Testis (tissue), 2 donors: ENCODE measurements at regions not wholly inside any gene's neighbourhood (a gene's known extent, or its start where the extent isn't known, plus 50 kb on each side); places are given as distances from the start of the nearest gene placed in this dataset.

ENCODE experiments used
- DNase-seq: peaks from one replicate; pipeline ENCODE4 v3.0.0-alpha.2; 2019
- H3K27ac ChIP-seq, 2 donors: fragments of 200-600 bp; sonication (generic); one replicate each; pipeline ENCODE4 v1.5.1; 2019
- H3K27me3 ChIP-seq: fragments of 200-600 bp; sonication (generic); one replicate; pipeline ENCODE4 v1.5.1; 2019
- H3K36me3 ChIP-seq: fragments of 200-600 bp; sonication (generic); one replicate; pipeline ENCODE4 v1.5.1; 2017; ENCODE audit warnings: low read depth; ENCODE audit errors: missing control alignments
- H3K4me1 ChIP-seq: fragments of 200-600 bp; sonication (generic); one replicate; pipeline ENCODE4 v1.5.1; 2019
- H3K4me3 ChIP-seq, 2 donors: fragments of 200-600 bp; sonication (generic); one replicate each; pipeline ENCODE4 v1.5.1; 2017 to 2019
- H3K9me3 ChIP-seq: fragments of 200-600 bp; sonication (generic); one replicate; pipeline ENCODE4 v1.5.1; 2017
- POLR2A ChIP-seq: fragments of 450-650 bp; IDR thresholded peaks from one replicate; pipeline ENCODE4 v1.6.1; 2017; ENCODE audit warnings: antibody characterized with exemption, mild to moderate bottlenecking, moderate library complexity
- WGBS, 2 donors: methylation state at CpG; one replicate each; pipeline ENCODE4 v1.1.5; 2018; 5-methylcytosine and 5-hydroxymethylcytosine counted together
- intact Hi-C: fragments of 100-400 bp; cut with DNase I; formaldehyde crosslinking; loops from one replicate; pipeline ENCODE4 v1.15.1; 2023; ENCODE audit warnings: low total_unique reads
- TF ChIP-seq, protein P1 (sequence below), 3 experiments: fragments of 450-650 bp in 2 of 3; fragments of 200-600 bp in 1 of 3; sonication (generic) in 1 of 3; IDR thresholded peaks; one replicate each; pipeline ENCODE4 v1.5.1; 2016 to 2019; ENCODE audit warnings: antibody characterized with exemption in 3 of 3, mild to moderate bottlenecking in 2 of 3, moderate library complexity in 1 of 3

DNA sequence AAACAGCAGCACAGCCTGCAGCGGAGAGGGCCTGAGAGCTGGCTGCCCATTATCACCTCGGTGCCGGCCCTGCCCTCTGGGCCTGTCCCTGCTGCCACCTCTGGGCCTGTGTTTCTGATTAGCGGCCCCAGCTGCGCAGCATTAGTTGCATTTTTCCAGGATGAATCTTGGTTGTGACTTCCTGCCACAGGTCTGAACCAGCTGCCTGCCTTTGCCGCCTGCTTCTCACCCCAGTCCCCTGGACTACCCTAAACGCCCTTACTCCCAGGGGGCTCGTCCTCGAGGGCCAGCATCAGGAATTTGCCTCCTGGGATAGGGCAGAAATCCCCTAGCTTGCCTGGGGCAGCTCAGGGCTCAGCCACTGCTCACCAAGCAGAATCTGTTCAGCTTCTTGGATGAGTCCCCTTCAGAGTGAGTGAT lies 342.8 kb downstream of the DYSF start:
- no peak for DNase-seq
- intact Hi-C loops: loop anchor here (10.0 kb wide), 1 partner anchor 191 kb away; no protein-coding TSS in a partner anchor

DNA sequence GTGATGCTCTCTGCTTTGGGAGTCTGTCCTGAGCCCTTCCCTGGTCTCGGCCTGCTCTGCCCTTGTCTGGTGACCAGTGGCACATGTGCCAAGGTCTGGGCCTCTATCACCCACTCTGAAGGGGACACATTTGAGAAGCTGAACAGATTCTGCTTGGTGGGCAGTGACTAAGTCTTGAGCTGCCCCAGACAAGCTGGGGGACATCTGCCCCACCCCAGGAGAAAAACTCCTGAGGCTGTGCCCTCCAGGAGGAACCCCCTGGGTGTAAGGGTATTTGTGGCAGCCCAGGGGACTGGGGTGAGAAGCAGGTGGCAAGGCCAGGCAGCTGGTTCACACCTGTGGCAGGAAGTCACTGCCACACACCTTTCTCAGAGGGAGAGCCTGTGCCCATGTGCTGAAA lies 342.1 kb downstream of the DYSF start:
- intact Hi-C loops: loop anchor here (10.0 kb wide), 1 partner anchor 191 kb away; no protein-coding TSS in a partner anchor
- Histone ChIP-seq H3K4me1 (peaks cover 8% of the 10 kb centered on the region), H3K27me3 (no peaks in the 10 kb centered on the region), H3K36me3 (no peaks in the 10 kb centered on the region), H3K4me3 (no peak overlapping the region), H3K27ac (no peak overlapping the region), H3K9me3 (no peaks in the 10 kb centered on the region)
- DNase-seq: no peak
- TF ChIP-seq, protein P1, sequence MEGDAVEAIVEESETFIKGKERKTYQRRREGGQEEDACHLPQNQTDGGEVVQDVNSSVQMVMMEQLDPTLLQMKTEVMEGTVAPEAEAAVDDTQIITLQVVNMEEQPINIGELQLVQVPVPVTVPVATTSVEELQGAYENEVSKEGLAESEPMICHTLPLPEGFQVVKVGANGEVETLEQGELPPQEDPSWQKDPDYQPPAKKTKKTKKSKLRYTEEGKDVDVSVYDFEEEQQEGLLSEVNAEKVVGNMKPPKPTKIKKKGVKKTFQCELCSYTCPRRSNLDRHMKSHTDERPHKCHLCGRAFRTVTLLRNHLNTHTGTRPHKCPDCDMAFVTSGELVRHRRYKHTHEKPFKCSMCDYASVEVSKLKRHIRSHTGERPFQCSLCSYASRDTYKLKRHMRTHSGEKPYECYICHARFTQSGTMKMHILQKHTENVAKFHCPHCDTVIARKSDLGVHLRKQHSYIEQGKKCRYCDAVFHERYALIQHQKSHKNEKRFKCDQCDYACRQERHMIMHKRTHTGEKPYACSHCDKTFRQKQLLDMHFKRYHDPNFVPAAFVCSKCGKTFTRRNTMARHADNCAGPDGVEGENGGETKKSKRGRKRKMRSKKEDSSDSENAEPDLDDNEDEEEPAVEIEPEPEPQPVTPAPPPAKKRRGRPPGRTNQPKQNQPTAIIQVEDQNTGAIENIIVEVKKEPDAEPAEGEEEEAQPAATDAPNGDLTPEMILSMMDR (IDR thresholded peaks at IDR 0.05): no peak
- TF ChIP-seq POLR2A: no peak
- WGBS, 2 donors: 93% methylated on average over 1 of the region's 1 CpG; no CpG with 5 or more reads in 1 of the 2 donors

More for the DNA sequence above, 342.8 kb downstream of the DYSF start:
- WGBS, 2 donors: 72 to 85% methylated on average over 9 of the region's 9 CpGs
- TF ChIP-seq, protein P1 (IDR thresholded peaks at IDR 0.05): no peak
- TF ChIP-seq POLR2A: no peak
- Histone ChIP-seq H3K9me3 (no peaks in the 10 kb centered on the region), H3K4me3 (no peak overlapping the region), H3K36me3 (no peaks in the 10 kb centered on the region), H3K4me1 (peaks cover 8% of the 10 kb centered on the region), H3K27ac (no peak overlapping the region), H3K27me3 (no peaks in the 10 kb centered on the region)

DNA sequence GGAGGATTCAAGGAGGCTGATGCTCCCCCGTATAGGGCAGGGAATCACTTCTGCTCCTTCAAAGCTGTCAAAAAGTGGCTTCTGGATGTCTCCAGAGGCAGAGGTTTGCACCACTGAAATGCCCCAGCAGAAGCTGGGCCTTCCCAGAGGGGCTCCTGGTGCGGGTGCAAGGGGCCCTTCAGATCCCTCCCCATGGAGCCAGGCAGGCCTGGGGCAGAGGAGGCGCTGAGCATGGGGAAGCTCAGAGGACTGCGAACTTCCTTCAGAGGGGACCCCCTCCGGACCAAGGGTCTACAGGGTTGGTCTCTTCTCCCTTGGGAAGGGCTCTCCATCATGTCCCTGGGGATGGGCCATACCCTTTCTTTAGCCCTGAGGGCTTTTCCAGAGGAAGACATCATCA lies 341.2 kb downstream of the DYSF start:
- intact Hi-C loops: loop anchor here (10.0 kb wide), 1 partner anchor 190 kb away; no protein-coding TSS in a partner anchor
- H3K4me1 ChIP-seq: peaks cover 8% of the 10 kb centered on the region

DNA sequence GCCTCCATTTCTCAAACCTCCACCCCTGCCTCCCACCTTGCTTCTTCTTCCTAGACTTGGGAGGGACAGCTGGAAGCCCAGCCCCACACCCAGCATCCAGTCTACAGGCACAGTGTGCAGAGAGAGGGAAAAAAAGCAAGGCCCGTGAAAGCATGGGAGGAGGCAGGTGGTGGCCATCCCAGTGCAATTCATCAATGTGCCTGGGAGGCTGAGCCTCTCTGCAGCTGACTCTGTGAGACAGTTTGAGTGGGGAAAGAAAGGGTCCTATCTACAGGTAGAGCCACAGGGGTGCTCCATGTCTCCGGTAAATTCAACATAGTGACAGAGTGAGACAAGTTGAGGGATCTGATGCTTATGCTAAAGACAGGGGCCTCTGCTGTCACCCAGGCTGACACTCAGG lies 340.6 kb downstream of the DYSF start:
- no peak for TF ChIP-seq POLR2A
- TF ChIP-seq, protein P1 (IDR thresholded peaks at IDR 0.05): no peak

More for the DNA sequence above, 341.2 kb downstream of the DYSF start:
- no peak overlapping the region for H3K27ac ChIP-seq
- no peak for DNase-seq
- H3K27me3 ChIP-seq: no peaks in the 10 kb centered on the region
- no peak overlapping the region for H3K4me3 ChIP-seq
- TF ChIP-seq POLR2A: no peak
- TF ChIP-seq, protein P1 (IDR thresholded peaks at IDR 0.05): no peak
- WGBS, 2 donors: 90 to 94% methylated on average over 2 to 5 of the region's 5 CpGs
- no peaks in the 10 kb centered on the region for H3K36me3 ChIP-seq
- H3K9me3 ChIP-seq: no peaks in the 10 kb centered on the region

More for the DNA sequence above, 340.6 kb downstream of the DYSF start:
- no peaks in the 10 kb centered on the region for H3K9me3 ChIP-seq
- H3K4me1 ChIP-seq: peaks cover 8% of the 10 kb centered on the region
- DNase-seq: no peak
- no peak overlapping the region for H3K4me3 ChIP-seq
- no peaks in the 10 kb centered on the region for H3K27me3 ChIP-seq
- WGBS, 2 donors: 89 to 94% methylated on average over 2 of the region's 2 CpGs
- H3K36me3 ChIP-seq: no peaks in the 10 kb centered on the region
- intact Hi-C loops: loop anchor here (10.0 kb wide), 1 partner anchor 189 kb away; no protein-coding TSS in a partner anchor
- no peak overlapping the region for H3K27ac ChIP-seq
